GM21723 (cell line): ENCODE measurements at regions not wholly inside any gene's neighbourhood (a gene's known extent, or its start where the extent isn't known, plus 50 kb on each side); places are given as distances from the start of the nearest gene placed in this dataset.
"Not testable (repeated sequence)": the region's sequence is repeated elsewhere in the genome, so short reads cannot be mapped to it uniquely, and the experiment has no call there.

ENCODE experiments used
- ATAC-seq: cut with Tn5 transposase; IDR thresholded peaks from one replicate; pipeline ENCODE4 v1.9.1; 2021; ENCODE audit warnings: mild to moderate bottlenecking, moderate library complexity; ENCODE audit not compliant: unreplicated experiment

- no peak for ATAC-seq
These were observed 84.6 kb upstream of the ATP8B1 start for GRCh38 chr18:57887543-57888383.

GRCh38 chr18:57885931-57886330, 82.8 kb upstream of the ATP8B1 start:
- no peak for ATAC-seq

- no peak for ATAC-seq
These were observed 79.3 kb upstream of the ATP8B1 start for GRCh38 chr18:57882465-57882864.

- peak; percentile 93 for ATAC-seq
These were observed 78.8 kb upstream of the ATP8B1 start for GRCh38 chr18:57881818-57882413.

GRCh38 chr18:57879924-57880323, 76.8 kb upstream of the ATP8B1 start:
- ATAC-seq, result not testable (repeated sequence)

- ATAC-seq, result no peak
These were observed 66.1 kb upstream of the ATP8B1 start for GRCh38 chr18:57869221-57869620.

- no peak for ATAC-seq
These were observed 63.2 kb upstream of the ATP8B1 start for GRCh38 chr18:57866355-57866754.

- ATAC-seq, result no peak
These were observed 61.6 kb upstream of the ATP8B1 start for GRCh38 chr18:57864615-57865121.

- no peak for ATAC-seq
These were observed 60.6 kb upstream of the ATP8B1 start for GRCh38 chr18:57863706-57864105.

- ATAC-seq, result peak; percentile 90
These were observed 56.2 kb upstream of the ATP8B1 start for GRCh38 chr18:57859314-57859713.

- no peak for ATAC-seq
These were observed 53.6 kb upstream of the ATP8B1 start for GRCh38 chr18:57856557-57857280.

GRCh38 chr18:57856128-57856527, 53.0 kb upstream of the ATP8B1 start:
- no peak for ATAC-seq

- ATAC-seq, result no peak
These were observed 52.4 kb upstream of the ATP8B1 start for GRCh38 chr18:57855551-57855950.

GRCh38 chr18:57854726-57855125, 51.6 kb upstream of the ATP8B1 start:
- no peak for ATAC-seq

GRCh38 chr18:57853864-57854263, 50.7 kb upstream of the ATP8B1 start:
- no peak for ATAC-seq

GRCh38 chr18:57853133-57853532, 50.0 kb upstream of the ATP8B1 start:
- ATAC-seq, result no peak
